HG03060 (cell line): ENCODE measurements at regions not wholly inside any gene's neighbourhood (a gene's known extent, or its start where the extent isn't known, plus 50 kb on each side); places are given as distances from the start of the nearest gene placed in this dataset.

Experiments used
- ATAC-seq: cut with Tn5 transposase; IDR thresholded peaks from one replicate; pipeline ENCODE4 v1.9.1; 2021; ENCODE audit warnings: low read depth, moderate number of reproducible peaks; ENCODE audit not compliant: unreplicated experiment

GRCh38 chr5:4158750-4159447 is 563.3 kb downstream of the IRX1 start:
- no peak for ATAC-seq

GRCh38 chr5:4159681-4160080 is 564.0 kb downstream of the IRX1 start:
- no peak for ATAC-seq

- no peak for ATAC-seq
These were observed 568.5 kb downstream of the IRX1 start for GRCh38 chr5:4164167-4164566.

- ATAC-seq, result no peak
These were observed 585.1 kb downstream of the IRX1 start for GRCh38 chr5:4180703-4181102.

- ATAC-seq, result no peak
These were observed 586.5 kb downstream of the IRX1 start for GRCh38 chr5:4182144-4182543.

- no peak for ATAC-seq
These were observed 589.5 kb downstream of the IRX1 start for GRCh38 chr5:4185127-4185526.

- no peak for ATAC-seq
These were observed 593.1 kb downstream of the IRX1 start for GRCh38 chr5:4188704-4189103.

GRCh38 chr5:4189317-4189716 is 593.7 kb downstream of the IRX1 start:
- ATAC-seq, result no peak

GRCh38 chr5:4191041-4191440 is 595.4 kb downstream of the IRX1 start:
- ATAC-seq, result no peak

GRCh38 chr5:4191703-4192102 is 596.1 kb downstream of the IRX1 start:
- ATAC-seq, result no peak

- ATAC-seq, result no peak
These were observed 596.5 kb downstream of the IRX1 start for GRCh38 chr5:4192111-4192510.

GRCh38 chr5:4196744-4197143 is 601.1 kb downstream of the IRX1 start:
- no peak for ATAC-seq

GRCh38 chr5:4197151-4197550 is 601.5 kb downstream of the IRX1 start:
- no peak for ATAC-seq

GRCh38 chr5:4198461-4198860 is 602.8 kb downstream of the IRX1 start:
- ATAC-seq, result no peak

- no peak for ATAC-seq
These were observed 603.6 kb downstream of the IRX1 start for GRCh38 chr5:4199049-4199841.

GRCh38 chr5:4203146-4203545 is 607.5 kb downstream of the IRX1 start:
- ATAC-seq, result no peak

GRCh38 chr5:4204276-4205141 is 608.9 kb downstream of the IRX1 start:
- no peak for ATAC-seq

- ATAC-seq, result no peak
These were observed 609.8 kb downstream of the IRX1 start for GRCh38 chr5:4205398-4205797.

- ATAC-seq, result no peak
These were observed 610.5 kb downstream of the IRX1 start for GRCh38 chr5:4206127-4206526.

GRCh38 chr5:4207486-4207885 is 611.9 kb downstream of the IRX1 start:
- ATAC-seq, result no peak

GRCh38 chr5:4208537-4208936 is 612.9 kb downstream of the IRX1 start:
- no peak for ATAC-seq
